HFF-Myc (cell line): ENCODE measurements at regions not wholly inside any gene's neighbourhood (a gene's known extent, or its start where the extent isn't known, plus 50 kb on each side); places are given as distances from the start of the nearest gene placed in this dataset.

Experiments
- DNase-seq: peaks from one replicate; pipeline ENCODE4 v3.0.0-alpha.2; 2011; ENCODE audit warnings: low read depth; ENCODE audit errors: extremely low read depth
- H3K4me3 ChIP-seq: replicated peaks from 2 replicates; pipeline ENCODE4 v1.5.1; 2011; ENCODE audit warnings: low read depth, mild to moderate bottlenecking, control low read depth, low read length
- TF ChIP-seq, protein P1 (sequence below): IDR thresholded peaks from 2 replicates; pipeline ENCODE4 v1.5.1; 2012; ENCODE audit warnings: mild to moderate bottlenecking, low read depth, low read length, control low read depth; ENCODE audit errors: missing control alignments

GRCh38 chr1:168842306-168842705 lies 113.3 kb upstream of the DPT start:
- DNase-seq = no peak
- TF ChIP-seq, protein P1, sequence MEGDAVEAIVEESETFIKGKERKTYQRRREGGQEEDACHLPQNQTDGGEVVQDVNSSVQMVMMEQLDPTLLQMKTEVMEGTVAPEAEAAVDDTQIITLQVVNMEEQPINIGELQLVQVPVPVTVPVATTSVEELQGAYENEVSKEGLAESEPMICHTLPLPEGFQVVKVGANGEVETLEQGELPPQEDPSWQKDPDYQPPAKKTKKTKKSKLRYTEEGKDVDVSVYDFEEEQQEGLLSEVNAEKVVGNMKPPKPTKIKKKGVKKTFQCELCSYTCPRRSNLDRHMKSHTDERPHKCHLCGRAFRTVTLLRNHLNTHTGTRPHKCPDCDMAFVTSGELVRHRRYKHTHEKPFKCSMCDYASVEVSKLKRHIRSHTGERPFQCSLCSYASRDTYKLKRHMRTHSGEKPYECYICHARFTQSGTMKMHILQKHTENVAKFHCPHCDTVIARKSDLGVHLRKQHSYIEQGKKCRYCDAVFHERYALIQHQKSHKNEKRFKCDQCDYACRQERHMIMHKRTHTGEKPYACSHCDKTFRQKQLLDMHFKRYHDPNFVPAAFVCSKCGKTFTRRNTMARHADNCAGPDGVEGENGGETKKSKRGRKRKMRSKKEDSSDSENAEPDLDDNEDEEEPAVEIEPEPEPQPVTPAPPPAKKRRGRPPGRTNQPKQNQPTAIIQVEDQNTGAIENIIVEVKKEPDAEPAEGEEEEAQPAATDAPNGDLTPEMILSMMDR = no peak
- no peak overlapping the region for H3K4me3 ChIP-seq

GRCh38 chr1:168842916-168843315 lies 113.9 kb upstream of the DPT start:
- H3K4me3 ChIP-seq = no peak overlapping the region
- TF ChIP-seq, protein P1 = no peak
- no peak for DNase-seq

- DNase-seq = no peak
- no peak overlapping the region for H3K4me3 ChIP-seq
- TF ChIP-seq, protein P1 = no peak
These were observed 114.4 kb upstream of the DPT start for GRCh38 chr1:168843401-168843800.

DNA sequence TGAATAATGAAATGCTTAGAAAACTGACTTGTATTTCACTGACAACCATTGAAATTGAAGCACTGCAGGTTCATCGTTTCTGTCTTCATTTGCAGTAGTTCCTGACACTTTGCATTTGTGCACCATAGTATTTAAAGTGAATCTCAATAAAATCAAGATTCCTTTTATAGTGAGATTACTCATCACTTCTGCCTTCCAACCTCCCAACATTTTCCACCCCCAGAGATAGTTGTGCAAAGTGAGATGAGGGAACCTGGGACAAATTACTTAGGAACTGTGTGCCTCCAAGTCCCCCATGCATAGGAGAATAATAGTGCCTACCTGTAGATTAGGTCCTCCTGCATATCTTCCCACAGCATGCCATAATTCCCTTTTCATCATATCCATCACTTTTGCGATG lies 114.9 kb upstream of the DPT start:
- H3K4me3 ChIP-seq = no peak overlapping the region
- DNase-seq = no peak
- TF ChIP-seq, protein P1 = no peak

GRCh38 chr1:168845140-168845539 lies 116.1 kb upstream of the DPT start:
- H3K4me3 ChIP-seq = no peak overlapping the region
- TF ChIP-seq, protein P1 = no peak
- DNase-seq = no peak

DNA sequence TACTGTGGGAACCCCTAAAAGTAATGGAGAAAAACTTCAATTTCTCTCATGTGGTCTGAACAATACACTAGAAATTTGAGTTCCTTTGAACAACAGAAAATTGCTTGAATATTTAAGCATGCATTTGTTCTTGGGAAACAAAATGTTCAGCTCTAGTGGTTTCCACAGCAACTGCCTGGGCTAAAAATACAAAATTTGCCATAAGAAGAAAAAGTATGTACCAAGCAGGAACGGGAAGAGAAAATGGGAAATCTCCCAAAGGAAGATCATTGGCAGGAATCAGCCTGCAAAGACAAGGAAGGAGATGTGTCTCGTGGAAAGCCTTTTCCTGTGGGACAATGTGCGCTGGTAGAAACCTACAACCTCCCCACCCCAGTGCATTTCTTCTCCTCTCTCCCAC lies 119.0 kb upstream of the DPT start:
- TF ChIP-seq, protein P1 = no peak
- H3K4me3 ChIP-seq = no peak overlapping the region
- no peak for DNase-seq

- no peak for DNase-seq
- TF ChIP-seq, protein P1 = no peak
- H3K4me3 ChIP-seq = no peak overlapping the region
These were observed 132.5 kb upstream of the DPT start for GRCh38 chr1:168861421-168862004.
